GM18508 (cell line): ENCODE measurements at regions not wholly inside any gene's neighbourhood (a gene's known extent, or its start where the extent isn't known, plus 50 kb on each side); places are given as distances from the start of the nearest gene placed in this dataset.
"Not testable (repeated sequence)": the region's sequence is repeated elsewhere in the genome, so short reads cannot be mapped to it uniquely, and the experiment has no call there.

ENCODE experiments used
- ATAC-seq: cut with Tn5 transposase; IDR thresholded peaks from one replicate; pipeline ENCODE4 v1.9.1; 2021; ENCODE audit warnings: moderate number of reproducible peaks; ENCODE audit not compliant: insufficient read depth, unreplicated experiment

GRCh38 chr13:44142540-44142867, 231.1 kb upstream of the SERP2 start:
- no peak for ATAC-seq

GRCh38 chr13:44142941-44143665, 230.5 kb upstream of the SERP2 start:
- ATAC-seq, result no peak

- no peak for ATAC-seq
These were observed 227.5 kb upstream of the SERP2 start for GRCh38 chr13:44146138-44146537.

GRCh38 chr13:44147233-44147632, 226.4 kb upstream of the SERP2 start:
- no peak for ATAC-seq

- no peak for ATAC-seq
These were observed 226.0 kb upstream of the SERP2 start for GRCh38 chr13:44147648-44148047.

GRCh38 chr13:44148159-44148914, 225.3 kb upstream of the SERP2 start:
- no peak for ATAC-seq

GRCh38 chr13:44149231-44149630, 224.4 kb upstream of the SERP2 start:
- ATAC-seq, result not testable (repeated sequence)

- no peak for ATAC-seq
These were observed 223.8 kb upstream of the SERP2 start for GRCh38 chr13:44149821-44150220.

- no peak for ATAC-seq
These were observed 222.2 kb upstream of the SERP2 start for GRCh38 chr13:44151474-44151873.

- ATAC-seq, result no peak
These were observed 220.1 kb upstream of the SERP2 start for GRCh38 chr13:44153496-44153895.

GRCh38 chr13:44155422-44156293, 218.0 kb upstream of the SERP2 start:
- no peak for ATAC-seq

- no peak for ATAC-seq
These were observed 217.3 kb upstream of the SERP2 start for GRCh38 chr13:44156294-44156658.

- no peak for ATAC-seq
These were observed 216.0 kb upstream of the SERP2 start for GRCh38 chr13:44157606-44158005.

- no peak for ATAC-seq
These were observed 215.5 kb upstream of the SERP2 start for GRCh38 chr13:44158098-44158521.

GRCh38 chr13:44158881-44159632, 214.6 kb upstream of the SERP2 start:
- no peak for ATAC-seq

GRCh38 chr13:44159633-44160279, 213.9 kb upstream of the SERP2 start:
- no peak for ATAC-seq

GRCh38 chr13:44160591-44161191, 212.9 kb upstream of the SERP2 start:
- ATAC-seq, result no peak

GRCh38 chr13:44163108-44163507, 210.5 kb upstream of the SERP2 start:
- no peak for ATAC-seq

GRCh38 chr13:44165221-44165888, 208.3 kb upstream of the SERP2 start:
- no peak for ATAC-seq
